ENCODE measurements at regions not wholly inside any gene's neighbourhood (a gene's known extent, or its start where the extent isn't known, plus 50 kb on each side); places are given as distances from the start of the nearest gene placed in this dataset.
A peak's percentile ranks its signal among the peaks of the same experiment; 100 is the strongest.

DNA sequence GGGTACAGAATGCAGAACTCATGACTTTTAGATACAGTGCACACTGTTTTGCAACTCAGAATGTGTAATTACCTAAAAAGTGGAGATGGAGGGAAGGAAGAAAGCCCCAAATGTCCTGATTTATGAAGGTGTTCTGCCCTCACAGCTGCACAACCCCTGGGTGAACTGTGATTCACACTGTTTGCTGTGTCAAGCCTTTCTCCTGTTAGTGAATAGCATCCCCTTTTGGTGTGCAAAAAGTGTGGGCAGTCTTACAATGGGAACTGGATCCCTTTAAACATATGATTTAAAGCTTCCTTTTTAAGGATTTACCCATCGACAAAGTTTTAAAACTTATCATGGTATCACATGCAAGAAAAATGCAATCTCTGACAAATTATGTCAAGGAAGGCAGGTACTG is 633.4 kb upstream of the EPHA7 start:
- DNase-seq, result peak; percentile 54

DNA sequence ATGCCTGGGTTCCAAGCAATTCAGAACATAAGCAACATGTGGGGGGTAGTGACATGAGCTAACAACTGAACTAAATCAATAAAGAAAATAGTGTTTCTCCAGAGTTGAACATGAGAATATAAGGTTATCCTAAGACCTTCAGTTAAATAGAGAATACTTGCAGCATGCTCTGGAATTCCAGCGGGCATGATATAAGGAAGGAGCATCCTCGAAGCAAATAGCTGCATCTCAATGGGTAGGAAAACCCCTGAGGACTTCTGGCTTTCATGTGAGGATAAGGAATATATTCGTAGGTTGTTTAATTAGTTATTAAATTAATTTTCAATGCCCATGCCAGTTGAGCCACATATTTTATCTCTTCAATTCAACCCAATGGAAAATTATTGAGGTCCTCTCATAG is 631.2 kb upstream of the EPHA7 start:
- no peak for DNase-seq

DNA sequence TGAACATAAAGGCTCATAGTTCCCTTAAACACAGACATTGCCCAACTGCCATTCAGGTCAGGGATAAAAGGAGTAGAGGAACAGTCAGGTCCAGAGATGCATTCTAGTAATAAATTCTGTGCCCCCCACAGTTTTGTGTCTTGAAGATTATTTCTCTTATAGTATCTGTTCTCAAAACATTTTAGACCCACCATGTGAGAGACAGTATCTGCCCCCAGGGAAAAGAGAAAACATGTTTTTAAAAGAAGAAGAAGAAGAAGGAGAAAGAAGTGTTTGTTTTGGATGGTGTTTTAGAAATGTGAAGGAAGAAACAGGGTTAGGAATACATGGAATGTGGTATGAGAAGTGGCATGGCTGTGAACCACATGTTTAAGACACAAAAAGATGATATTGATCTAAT is 629.6 kb upstream of the EPHA7 start:
- no peak for DNase-seq

DNA sequence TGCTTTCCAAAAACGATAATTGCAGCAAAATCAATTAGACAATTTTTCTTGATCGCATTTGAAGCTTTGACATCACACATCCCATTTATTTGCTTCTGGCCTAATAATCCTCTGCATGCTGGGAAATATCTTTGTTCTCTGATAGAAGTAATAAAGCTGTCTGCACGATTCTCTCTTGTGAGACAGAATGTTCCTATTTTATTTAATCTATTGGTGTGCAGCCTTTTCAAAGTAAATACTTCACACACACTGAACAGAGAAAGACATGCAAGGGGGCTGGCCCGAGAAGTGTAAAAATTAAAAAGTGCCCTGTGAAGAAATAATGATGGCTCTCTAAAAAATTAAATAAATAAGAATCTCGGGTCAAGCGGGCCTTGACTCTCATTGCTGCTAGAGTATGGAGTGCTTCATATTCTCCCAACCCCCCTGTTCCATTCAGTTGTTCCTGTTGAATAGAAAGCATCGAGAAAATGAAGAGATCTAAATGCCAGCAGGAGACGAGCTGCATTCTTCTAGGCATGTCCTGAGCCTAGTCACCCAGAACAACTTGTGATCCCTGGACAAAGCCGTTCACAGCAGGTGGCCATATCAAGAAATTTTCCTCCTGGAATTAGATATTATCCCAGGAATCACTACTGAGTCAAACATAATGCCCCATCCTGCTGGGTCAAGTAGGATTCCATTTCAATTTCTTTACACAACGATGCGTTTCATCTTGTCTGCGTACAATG is 625.9 kb upstream of the EPHA7 start:
- DNase-seq, result peak; percentile 45

DNA sequence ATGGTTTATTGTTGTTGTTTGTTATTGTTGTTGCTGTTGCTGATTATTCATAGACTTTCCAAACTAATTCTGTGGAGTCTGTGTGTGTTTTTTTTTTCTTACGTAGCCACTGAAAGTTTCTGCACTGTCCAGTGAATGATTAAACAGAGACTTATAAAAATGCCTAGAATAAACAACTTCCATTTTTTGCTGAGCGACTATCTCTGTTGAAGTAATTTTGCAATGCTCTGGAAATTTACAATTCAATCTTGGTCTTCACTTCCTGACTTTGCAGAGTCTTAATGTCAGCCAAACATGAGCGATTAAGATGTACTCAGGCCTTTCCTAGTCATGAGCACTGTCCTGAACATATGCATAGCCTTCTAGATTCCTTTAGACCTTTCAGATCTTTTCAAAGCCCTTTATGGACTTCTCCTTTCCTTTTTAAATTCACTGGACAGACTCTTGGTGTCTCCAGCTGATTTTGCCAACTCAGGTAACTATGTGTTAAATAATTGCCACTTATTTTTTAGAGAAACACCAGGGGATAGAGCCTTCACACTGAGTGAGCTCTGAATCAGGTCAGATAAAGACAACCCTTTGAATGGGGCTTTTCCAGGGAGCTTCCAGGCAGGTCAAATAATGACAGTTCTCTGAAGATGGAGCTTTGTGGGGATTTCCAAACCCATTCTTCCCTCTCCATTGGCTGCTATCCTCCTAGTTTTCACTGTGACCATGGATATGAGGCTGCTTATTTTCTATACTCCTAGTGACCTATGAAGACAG is 622.8 kb upstream of the EPHA7 start:
- no peak for DNase-seq

DNA sequence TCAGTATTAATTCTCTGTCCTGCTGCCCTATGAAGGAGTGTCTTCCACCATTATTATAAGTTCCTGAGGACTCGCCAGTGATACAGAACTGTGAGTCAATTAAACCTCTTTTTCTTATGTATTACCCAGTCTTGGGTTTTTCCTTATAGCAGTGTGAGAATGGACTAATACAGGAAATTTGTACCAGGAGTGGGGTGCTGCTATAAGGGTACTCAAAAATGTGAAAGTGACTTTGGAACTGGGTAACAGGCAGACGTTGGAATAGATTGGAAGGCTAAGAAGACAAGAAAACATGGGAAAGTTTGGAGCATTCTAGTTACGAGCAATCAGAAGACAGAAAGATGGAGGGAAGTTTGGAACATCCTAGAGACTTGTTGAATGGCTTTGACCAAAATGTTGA is 616.7 kb upstream of the EPHA7 start:
- DNase-seq, result no peak

DNA sequence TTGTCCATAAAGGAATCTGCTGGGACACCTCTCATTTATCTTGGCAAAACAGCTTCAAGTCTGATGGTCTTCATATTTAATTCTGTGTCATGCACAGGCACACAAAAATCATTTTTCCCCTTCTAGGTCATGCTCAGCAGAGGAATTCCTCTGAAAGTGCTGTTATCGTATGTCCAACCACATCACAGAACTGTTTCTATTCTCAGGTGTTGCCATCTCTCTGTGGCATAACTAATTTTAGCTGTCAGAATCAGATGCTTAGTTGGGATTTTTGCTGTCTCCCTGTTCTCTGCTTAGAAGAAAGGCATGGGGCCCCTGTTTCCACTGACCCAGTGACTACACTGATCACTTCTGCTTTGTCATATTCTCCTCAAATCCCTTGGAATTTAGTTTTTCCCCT is 608.0 kb upstream of the EPHA7 start:
- DNase-seq, result no peak

DNA sequence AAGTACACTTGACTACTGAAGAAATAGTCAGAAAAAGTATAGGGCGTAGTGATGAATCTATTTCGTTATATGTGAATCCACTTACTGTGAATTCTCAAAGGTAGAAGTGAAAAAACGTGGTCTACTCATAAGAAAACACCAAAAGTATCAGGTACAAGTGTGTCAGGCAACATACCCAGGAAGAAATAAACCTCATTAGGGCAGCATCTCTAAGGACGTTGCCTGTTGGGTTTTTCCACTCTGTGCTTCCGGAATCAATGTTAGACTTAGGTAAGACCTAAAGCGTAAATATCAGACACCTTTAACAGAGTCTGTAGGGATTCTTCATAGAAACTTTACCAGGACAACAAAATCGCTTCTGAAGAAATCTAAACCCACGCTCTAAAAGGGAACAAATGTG is 607.2 kb upstream of the EPHA7 start:
- DNase-seq, result no peak

DNA sequence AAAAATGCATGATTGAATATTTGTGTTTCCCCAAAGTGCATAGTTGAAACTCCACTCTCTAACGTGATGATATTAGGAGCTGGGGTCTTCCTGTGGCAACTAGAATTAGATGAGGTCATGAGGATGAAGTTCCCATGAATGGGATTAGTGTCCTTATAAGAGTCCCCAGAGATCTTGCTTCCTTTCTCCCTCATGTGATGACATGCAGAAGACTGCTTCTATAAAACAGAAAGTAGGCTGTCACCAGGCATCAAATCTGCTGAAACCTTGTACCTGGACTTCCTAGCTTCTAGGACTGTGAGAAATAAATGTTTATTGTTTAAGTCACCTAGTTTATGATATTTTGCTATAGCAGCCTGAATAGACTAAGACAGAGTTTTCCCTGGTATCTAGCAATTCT is 586.5 kb upstream of the EPHA7 start:
- no peak for DNase-seq

DNA sequence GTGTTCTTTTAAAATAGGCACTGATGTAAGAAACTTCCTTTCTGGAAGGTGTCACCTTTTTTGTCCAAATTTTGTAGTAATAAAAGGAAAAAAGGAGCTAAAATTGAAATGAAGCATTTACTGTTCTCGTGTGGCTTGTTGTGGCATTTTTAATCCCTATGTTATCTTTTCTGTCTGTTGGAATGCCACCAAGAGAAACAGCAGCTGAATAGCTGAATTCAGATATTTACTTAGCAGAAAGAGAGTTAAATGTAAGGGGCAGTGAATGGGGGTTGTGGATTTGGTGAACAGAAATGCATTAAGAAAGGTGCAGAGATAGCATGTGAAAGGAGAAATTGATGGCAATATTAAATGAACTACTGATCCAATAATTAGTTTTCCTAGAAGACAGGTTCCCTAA is 573.6 kb upstream of the EPHA7 start:
- no peak for DNase-seq

DNA sequence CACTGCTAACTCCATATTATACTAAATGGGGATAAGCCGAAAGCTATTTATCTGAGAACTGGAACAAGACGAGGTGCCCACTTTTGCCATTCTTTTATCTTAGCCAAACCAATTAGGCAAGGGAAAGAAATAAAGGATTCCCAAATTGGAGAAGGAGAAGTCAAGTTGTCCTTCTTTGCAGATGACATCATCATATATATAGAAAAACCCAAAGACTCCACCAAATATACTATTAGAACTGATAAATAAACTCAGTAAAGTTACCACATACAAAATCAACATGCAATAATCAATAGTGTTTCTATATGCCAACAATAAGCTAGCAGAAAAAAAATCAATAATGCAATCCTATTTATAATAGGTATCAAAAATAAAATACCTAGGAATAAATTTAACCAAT is 570.3 kb upstream of the EPHA7 start:
- no peak for DNase-seq

DNA sequence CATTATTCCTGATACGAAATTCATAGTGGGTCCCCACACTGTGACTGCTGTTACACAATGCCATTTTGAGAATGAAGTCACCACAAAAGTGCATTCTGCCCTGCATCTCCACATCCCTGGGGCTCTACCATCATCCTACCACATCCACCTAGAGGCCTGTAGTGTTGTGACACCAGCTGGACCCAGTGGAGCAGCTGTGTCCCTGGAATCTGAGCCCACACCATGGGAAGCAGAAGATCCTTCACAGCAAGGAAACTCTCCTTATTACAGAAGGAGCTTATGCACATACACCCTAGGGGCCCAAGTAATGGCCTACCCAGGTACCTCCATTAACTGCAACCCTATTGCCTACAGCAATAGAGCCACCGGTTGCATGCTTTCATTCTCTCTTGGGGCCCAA is 566.6 kb upstream of the EPHA7 start:
- DNase-seq, result no peak

DNA sequence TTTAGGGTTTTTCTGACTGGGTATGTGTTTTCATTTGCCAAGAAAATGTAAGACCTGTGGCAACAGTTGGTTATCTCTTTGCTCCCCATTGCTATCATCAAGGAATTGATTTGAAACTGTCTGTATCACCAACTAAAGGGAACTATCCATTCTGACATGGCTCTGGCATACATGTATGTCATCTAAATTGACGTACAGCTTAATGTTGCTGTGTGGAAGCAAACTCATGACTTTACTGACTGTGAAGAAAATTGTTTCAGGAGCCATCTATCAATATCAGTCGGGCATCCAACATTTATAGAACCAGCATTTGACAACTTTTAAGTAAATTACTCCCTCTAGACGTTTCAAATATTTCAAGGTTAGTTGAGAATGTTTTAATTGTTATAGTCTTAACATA is 555.8 kb upstream of the EPHA7 start:
- DNase-seq, result no peak

DNA sequence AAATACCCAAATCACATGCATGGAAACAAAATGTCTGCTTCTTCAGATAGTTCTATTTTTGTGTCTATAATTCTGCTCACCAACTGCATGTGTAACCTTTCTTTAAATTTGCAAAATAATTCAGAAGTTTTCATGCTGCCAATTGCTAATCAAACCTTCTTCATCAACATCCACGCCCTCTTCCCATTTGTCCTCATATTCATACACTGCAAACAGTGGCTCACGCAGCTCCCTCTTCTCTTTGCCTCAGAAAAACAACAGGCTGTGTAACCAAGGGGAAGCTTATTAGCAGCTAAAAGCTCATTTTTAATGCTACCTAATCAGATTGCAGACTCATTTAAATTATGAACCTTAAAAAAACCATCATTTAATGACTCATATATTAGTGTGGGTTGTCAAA is 555.0 kb upstream of the EPHA7 start:
- no peak for DNase-seq

DNA sequence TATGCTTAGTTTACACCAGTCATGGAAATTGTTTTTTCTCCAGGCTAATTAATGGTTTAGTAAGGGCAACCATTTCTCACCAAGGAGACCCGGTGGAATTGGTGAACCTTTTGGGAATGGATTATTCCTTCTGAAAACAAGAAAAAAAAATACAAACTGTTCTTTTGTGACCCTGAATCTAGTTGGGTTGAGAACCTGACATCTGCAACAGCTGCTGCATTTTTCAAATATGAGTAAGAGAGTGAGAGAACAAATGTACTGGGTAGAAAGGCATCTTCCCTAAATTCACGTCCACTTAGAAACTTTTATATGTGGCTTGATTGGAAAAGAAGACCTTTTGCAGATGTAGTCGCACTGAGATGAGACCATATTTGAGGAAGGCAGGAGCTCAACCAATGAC is 553.4 kb upstream of the EPHA7 start:
- no peak for DNase-seq

DNA sequence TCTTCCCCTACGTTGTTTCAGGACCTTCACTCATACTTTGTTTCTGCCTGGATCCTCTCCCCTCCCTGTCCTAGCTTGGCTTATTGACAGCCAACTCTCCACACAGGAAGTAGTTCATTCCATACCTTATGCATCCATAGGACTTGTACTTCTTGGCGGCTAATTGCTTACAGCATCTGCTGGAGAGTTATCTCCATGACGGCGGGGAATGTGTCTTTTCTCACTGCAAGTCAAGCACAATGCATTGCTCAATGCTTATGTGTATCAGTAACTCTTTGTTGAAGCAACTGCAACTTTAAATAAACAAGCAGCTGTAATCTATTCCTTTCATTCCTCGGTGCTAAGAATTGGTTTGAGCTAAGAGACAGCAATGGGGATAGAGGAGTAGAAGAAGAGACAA is 551.3 kb upstream of the EPHA7 start:
- peak; percentile 24 for DNase-seq

DNA sequence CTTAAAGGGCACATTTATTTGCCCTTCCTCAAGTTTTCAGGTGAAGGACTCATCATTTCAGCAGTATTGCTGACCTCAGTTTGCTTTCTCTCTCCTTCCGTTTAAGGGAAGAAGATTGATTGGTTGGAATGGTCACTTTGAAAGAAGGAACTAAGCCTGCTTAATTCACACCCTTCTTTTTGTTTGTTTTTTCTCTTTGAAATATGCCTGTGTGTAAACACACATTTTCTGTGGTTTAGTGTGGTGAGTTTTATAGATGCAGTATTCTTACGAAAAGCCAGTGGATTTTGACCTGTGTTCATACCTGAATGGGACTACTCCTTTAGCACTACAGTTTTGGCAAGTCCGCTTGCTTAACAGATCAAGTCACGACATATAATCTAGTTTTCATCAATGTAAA is 548.8 kb upstream of the EPHA7 start:
- DNase-seq, result peak; percentile 32

DNA sequence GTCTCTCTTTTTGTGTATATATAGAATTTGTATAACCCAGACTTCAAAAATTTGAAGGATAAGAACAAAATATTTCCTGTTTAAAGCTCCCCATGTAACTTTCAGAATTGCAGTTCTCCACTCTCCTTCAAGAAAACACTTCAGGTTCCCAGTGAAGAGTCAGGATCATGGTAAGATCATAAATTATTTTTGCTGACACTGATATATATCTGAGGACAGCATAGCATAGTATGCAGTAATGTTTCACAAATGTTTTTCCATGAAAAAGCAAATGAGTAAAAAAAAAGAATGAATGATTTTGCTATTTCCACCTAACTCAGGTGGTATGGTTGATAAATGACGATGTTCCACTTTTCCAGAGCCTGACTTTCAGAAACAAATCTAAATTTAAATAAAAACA is 545.6 kb upstream of the EPHA7 start:
- DNase-seq, result no peak

DNA sequence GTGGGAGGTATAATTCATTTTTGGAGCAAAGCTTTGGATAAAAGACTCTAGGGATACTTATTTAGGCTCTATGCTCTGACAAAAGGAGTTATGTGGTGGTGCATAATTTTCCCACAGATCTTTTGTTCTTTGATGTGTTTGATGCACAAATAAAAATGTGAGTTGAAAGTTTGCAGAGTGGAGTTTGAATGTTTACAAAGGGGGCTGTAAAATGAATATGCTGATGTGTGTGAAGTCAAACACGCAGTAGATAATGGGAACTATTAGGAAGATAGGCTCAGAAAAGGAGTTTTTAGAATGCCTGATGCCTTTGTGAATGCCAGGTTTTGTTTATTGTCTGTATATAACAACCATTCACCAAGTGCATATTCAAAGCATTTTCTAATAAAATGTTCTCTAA is 545.0 kb upstream of the EPHA7 start:
- no peak for DNase-seq

DNA sequence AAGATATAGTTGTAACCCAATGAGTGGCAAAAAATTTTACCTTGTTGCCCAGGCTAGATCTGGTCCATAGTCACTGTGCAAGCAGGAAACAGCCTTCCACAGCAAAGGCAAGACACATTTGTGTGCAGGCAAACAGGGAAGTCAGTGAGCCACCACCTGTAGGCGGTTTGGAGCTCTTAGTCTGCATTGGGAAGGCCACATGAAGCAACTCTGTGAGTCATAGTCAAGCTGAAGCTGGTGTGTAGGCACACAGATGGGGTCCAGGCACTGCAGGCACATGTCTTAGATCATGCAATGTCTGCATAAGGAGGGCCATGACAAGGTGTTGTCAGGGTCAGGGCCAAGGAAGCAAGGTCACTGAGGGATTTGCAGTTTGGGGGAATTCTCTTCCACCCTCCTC is 543.2 kb upstream of the EPHA7 start:
- peak; percentile 15 for DNase-seq

DNA sequence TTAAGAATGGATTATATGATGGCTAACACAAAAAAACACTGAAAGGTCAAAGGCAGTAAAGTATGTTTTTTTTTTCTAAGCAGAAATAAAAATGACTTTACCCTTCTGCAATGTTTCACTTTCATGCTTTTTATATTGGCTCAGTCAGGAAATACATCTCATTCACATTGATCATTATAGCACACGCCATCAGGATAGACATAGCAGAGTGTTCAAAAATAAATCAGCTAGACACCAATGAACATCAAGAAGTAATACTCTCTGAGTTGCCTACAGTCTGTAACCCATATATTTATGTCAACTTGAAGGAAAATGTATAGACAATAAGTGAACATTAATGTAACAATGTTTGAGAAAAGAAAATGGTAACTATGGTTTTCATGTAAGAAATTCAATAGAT is 535.2 kb upstream of the EPHA7 start:
- no peak for DNase-seq

DNA sequence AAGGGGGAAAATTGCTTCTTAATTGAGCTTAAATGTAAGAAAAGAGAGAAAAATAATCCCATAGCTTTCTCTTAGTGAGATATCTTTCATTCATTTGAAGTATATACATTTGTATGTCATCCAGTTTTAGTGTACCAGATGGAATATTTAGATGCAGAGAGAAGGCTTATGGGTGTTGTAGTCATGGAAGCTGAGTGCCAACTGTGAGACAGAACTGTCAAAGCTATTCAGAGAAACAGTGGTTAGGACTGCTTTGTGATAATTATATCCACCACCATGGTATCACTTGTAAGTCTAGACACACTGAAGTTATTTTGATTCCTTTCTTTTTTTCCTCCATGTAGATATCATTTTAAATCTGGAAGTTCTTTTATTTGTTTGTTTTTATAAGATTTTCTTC is 524.3 kb upstream of the EPHA7 start:
- DNase-seq, result no peak

DNA sequence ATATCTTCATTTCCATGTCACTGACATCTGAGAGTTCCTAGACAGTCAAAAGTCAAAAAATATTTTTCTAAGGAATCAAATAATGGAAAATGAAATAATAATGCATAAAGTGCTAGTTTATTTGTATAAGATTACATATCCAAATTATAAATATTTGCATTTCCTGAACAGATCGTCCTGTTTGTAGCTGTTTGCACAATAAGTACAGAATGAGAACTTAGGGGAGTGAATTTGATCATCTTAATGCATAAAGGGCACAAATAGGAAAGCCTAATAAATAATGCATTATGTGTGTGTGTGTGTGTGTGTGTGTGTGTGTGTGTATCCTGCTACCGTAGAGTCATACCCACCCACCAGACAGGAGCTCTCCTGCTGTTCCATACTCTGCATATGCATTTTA is 521.0 kb upstream of the EPHA7 start:
- no peak for DNase-seq

DNA sequence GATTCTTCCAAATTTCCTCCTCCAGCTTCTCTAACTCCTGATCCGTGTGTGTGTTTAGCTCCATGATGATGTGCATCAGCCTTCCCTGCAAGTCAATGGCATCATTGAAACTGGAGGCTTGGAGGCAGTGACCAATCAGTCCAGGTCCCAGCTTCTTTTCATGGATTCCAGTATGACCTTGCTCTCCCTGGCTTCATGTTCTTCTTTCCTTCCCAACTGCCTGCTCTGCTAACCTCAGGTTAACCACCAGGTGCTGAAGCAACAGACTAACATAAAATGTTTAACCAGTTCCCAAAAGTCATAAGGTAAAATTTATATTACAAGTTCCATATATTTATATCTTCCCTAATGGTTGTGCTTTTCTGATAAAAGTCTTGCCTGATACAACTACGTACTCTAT is 512.8 kb upstream of the EPHA7 start:
- no peak for DNase-seq

DNA sequence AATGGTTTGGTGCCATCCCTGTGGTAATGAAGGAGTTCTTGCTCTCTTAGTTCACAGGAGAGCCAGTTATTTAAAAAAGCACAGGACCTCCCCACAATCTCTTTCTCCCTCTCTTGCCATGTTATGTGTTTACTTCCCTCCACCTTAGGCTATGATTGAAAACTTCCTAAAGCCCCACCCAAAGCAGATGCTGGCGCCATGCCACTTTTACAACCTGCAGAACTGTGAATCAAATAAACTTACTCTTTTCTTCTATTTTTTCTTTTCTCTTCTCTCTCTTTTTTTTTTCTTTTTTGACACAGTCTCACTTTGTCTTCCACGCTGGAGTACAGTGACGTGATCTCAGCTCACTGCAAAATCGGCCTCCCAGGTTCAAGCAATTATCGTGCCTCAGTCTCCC is 508.4 kb upstream of the EPHA7 start:
- DNase-seq, result no peak

Measured in DMS53 (cell line).